OCI-LY1 (cell line): ENCODE measurements at regions not wholly inside any gene's neighbourhood (a gene's known extent, or its start where the extent isn't known, plus 50 kb on each side); places are given as distances from the start of the nearest gene placed in this dataset.

Experiments
- H2AFZ ChIP-seq: fragments of 200-600 bp; sonication (generic), shearing (Covaris generic); 2 replicates; pipeline ENCODE4 v1.6.0; 2014; ENCODE audit warnings: antibody characterized with exemption, mild to moderate bottlenecking, low read length
- H3F3A ChIP-seq: fragments of 200-600 bp; sonication (generic), shearing (Covaris generic); 2 replicates; pipeline ENCODE4 v1.6.0; 2014; ENCODE audit warnings: mild to moderate bottlenecking, antibody characterized with exemption, low read length, moderate library complexity; ENCODE audit not compliant: insufficient read depth
- H3K27ac ChIP-seq: fragments of 200-600 bp; sonication (generic); 2 replicates; pipeline ENCODE4 v1.5.1; 2014; ENCODE audit warnings: low read length, mixed run types, mild to moderate bottlenecking, low read depth; ENCODE audit not compliant: poor library complexity, severe bottlenecking
- H3K27me3 ChIP-seq: fragments of 200-600 bp; sonication (generic); 2 replicates; pipeline ENCODE4 v1.6.0; 2014; ENCODE audit warnings: antibody characterized with exemption, mild to moderate bottlenecking, low read length, moderate library complexity; ENCODE audit not compliant: insufficient read depth
- H3K36me3 ChIP-seq: fragments of 200-600 bp; sonication (generic); 2 replicates; pipeline ENCODE4 v1.6.1; 2014; ENCODE audit warnings: mild to moderate bottlenecking, antibody characterized with exemption, low read length, moderate library complexity, mixed read lengths; ENCODE audit not compliant: insufficient read depth
- H3K4me1 ChIP-seq: fragments of 200-600 bp; sonication (generic); 2 replicates; pipeline ENCODE4 v1.5.1; 2014; ENCODE audit warnings: mild to moderate bottlenecking, low read length, moderate library complexity; ENCODE audit not compliant: insufficient read depth, severe bottlenecking
- H3K4me2 ChIP-seq: fragments of 200-600 bp; sonication (generic), shearing (Covaris generic); 2 replicates; pipeline ENCODE4 v1.6.1; 2014; ENCODE audit warnings: low read length
- H3K4me3 ChIP-seq: fragments of 200-600 bp; sonication (generic); 2 replicates; pipeline ENCODE4 v1.5.1; 2014; ENCODE audit warnings: low read length, low read depth, mild to moderate bottlenecking, mixed read lengths; ENCODE audit not compliant: poor library complexity, severe bottlenecking
- H3K79me2 ChIP-seq: fragments of 200-600 bp; shearing (Covaris generic); 2 replicates; pipeline ENCODE4 v1.6.1; 2016; ENCODE audit warnings: mixed run types, low read length, mixed read lengths; ENCODE audit not compliant: insufficient read depth
- H3K9ac ChIP-seq: fragments of 200-600 bp; sonication (generic), shearing (Covaris generic); 2 replicates; pipeline ENCODE4 v1.6.1; 2014; ENCODE audit warnings: mild to moderate bottlenecking, low read length, mixed read lengths
- H3K9me2 ChIP-seq: fragments of 200-600 bp; sonication (generic), shearing (Covaris generic); 2 replicates; pipeline ENCODE4 v1.6.1; 2014; ENCODE audit warnings: low read depth, mild to moderate bottlenecking, low read length, mixed read lengths
- H3K9me3 ChIP-seq: fragments of 200-600 bp; shearing (Covaris generic); 2 replicates; pipeline ENCODE4 v1.6.1; 2014; ENCODE audit warnings: low read length, mixed read lengths
- H4K20me1 ChIP-seq: fragments of 200-600 bp; sonication (generic), shearing (Covaris generic); 2 replicates; pipeline ENCODE4 v1.6.0; 2016; ENCODE audit warnings: mild to moderate bottlenecking, low read length; ENCODE audit not compliant: insufficient read depth
- EZH2 ChIP-seq: fragments of 200-600 bp; sonication (generic), shearing (Covaris generic); IDR thresholded peaks from 2 replicates; pipeline ENCODE4 v1.8.0; 2017; ENCODE audit warnings: borderline replicate concordance, mixed run types, mild to moderate bottlenecking, antibody characterized with exemption, low read length, moderate library complexity, mixed read lengths
- TF ChIP-seq, protein P1 (sequence below): fragments of 200-600 bp; sonication (generic), shearing (Covaris generic); IDR thresholded peaks from 2 replicates; pipeline ENCODE4 v1.5.1; 2017; ENCODE audit warnings: mild to moderate bottlenecking, antibody characterized with exemption, low read length, moderate library complexity, mixed read lengths

DNA sequence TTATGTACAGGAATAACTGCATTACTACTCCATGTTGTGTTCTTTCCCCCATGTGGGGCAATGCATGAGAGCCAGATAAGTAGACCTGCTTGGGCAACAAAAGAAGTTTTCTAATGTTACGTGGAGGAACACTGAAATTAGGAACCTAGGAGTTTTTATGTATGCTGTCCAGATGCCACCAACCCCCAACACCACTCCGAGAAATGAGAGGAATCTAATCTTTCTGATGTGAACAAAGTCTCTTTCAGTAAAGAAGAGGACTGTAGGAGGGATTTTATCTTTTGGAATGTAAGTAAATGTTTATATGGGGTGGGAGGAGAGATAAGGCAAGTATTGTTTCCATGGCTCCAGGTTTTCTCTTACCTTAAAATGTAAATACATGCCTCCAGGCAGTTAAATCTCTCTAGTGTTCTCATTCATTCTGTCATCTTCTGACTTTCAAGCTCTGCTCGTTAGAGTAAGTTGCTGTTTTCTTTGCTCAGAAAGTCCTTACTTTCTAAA is 820.6 kb downstream of the PCDH17 start:
- Histone ChIP-seq H3F3A (no peaks in the 10 kb centered on the region), H3K36me3 (no peaks in the 10 kb centered on the region), H3K4me2 (no peak overlapping the region), H3K79me2 (no peaks in the 10 kb centered on the region), H3K27me3 (no peaks in the 10 kb centered on the region), H3K9me3 (no peaks in the 10 kb centered on the region), H3K4me1 (no peaks in the 10 kb centered on the region), H2AFZ (no peak overlapping the region), H3K9ac (no peak overlapping the region), H3K4me3 (no peak overlapping the region), H3K27ac (no peak overlapping the region), H3K9me2 (no peaks in the 10 kb centered on the region), H4K20me1 (no peaks in the 10 kb centered on the region)
- TF ChIP-seq EZH2, result no peak
- TF ChIP-seq, protein P1, sequence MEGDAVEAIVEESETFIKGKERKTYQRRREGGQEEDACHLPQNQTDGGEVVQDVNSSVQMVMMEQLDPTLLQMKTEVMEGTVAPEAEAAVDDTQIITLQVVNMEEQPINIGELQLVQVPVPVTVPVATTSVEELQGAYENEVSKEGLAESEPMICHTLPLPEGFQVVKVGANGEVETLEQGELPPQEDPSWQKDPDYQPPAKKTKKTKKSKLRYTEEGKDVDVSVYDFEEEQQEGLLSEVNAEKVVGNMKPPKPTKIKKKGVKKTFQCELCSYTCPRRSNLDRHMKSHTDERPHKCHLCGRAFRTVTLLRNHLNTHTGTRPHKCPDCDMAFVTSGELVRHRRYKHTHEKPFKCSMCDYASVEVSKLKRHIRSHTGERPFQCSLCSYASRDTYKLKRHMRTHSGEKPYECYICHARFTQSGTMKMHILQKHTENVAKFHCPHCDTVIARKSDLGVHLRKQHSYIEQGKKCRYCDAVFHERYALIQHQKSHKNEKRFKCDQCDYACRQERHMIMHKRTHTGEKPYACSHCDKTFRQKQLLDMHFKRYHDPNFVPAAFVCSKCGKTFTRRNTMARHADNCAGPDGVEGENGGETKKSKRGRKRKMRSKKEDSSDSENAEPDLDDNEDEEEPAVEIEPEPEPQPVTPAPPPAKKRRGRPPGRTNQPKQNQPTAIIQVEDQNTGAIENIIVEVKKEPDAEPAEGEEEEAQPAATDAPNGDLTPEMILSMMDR, result no peak

DNA sequence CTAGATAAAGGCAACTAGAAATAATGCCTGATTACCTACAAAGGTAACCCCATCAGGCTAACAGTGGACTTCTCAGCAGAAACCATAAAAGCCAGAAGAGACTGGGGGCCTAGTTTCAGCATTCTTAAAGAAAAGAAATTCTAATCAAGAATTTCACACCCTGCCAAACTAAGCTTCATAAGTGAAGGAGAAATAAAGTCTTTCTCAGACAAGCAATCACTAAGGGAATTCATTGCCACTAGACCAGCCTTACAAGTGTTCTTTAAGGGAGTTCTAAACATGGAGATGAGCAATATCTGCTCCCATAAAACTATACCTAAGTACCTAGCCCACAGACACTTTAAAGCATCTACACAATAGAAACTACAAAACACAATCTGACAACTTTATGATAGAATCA is 823.5 kb downstream of the PCDH17 start:
- no peaks in the 10 kb centered on the region for H3K79me2 ChIP-seq
- H3K9me3 ChIP-seq, result no peaks in the 10 kb centered on the region
- H3K27me3 ChIP-seq, result no peaks in the 10 kb centered on the region
- H2AFZ ChIP-seq, result no peak overlapping the region
- no peak overlapping the region for H3K9ac ChIP-seq
- H3K4me1 ChIP-seq, result no peaks in the 10 kb centered on the region
- H3F3A ChIP-seq, result no peaks in the 10 kb centered on the region
- no peaks in the 10 kb centered on the region for H4K20me1 ChIP-seq
- no peak overlapping the region for H3K4me3 ChIP-seq
- no peak overlapping the region for H3K27ac ChIP-seq
- H3K9me2 ChIP-seq, result no peaks in the 10 kb centered on the region
- no peaks in the 10 kb centered on the region for H3K36me3 ChIP-seq
- H3K4me2 ChIP-seq, result no peak overlapping the region
- no peak for TF ChIP-seq EZH2
- TF ChIP-seq, protein P1, result no peak

DNA sequence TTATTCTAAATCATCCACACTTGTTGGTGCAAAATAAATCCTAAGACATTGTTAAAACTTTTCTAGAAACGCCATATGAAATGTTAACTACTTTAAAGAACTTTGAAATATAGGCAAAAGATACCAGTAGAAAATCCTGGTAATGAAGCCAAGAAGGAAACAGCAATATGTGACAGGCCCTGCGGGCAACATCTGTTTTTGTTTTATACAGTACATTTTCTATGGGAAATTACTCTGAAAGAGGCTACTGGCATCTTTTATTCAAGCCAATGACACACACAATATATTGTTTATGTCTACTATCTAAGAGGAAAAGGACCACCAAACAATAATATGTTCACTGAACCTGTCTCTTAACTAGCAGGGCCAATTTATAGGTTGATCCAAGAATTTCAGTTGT is 829.7 kb downstream of the PCDH17 start:
- Histone ChIP-seq H3K27me3 (no peaks in the 10 kb centered on the region), H3K9me3 (no peaks in the 10 kb centered on the region), H3K9me2 (no peaks in the 10 kb centered on the region), H3K4me2 (no peak overlapping the region), H3K79me2 (no peaks in the 10 kb centered on the region), H3K4me1 (no peaks in the 10 kb centered on the region), H3K4me3 (no peak overlapping the region), H3K9ac (no peak overlapping the region), H3K27ac (no peak overlapping the region), H3F3A (no peaks in the 10 kb centered on the region), H4K20me1 (no peaks in the 10 kb centered on the region), H2AFZ (no peak overlapping the region), H3K36me3 (no peaks in the 10 kb centered on the region)
- no peak for TF ChIP-seq EZH2
- TF ChIP-seq, protein P1, result no peak
